ENCODE measurements at regions not wholly inside any gene's neighbourhood (a gene's known extent, or its start where the extent isn't known, plus 50 kb on each side); places are given as distances from the start of the nearest gene placed in this dataset.

DNA sequence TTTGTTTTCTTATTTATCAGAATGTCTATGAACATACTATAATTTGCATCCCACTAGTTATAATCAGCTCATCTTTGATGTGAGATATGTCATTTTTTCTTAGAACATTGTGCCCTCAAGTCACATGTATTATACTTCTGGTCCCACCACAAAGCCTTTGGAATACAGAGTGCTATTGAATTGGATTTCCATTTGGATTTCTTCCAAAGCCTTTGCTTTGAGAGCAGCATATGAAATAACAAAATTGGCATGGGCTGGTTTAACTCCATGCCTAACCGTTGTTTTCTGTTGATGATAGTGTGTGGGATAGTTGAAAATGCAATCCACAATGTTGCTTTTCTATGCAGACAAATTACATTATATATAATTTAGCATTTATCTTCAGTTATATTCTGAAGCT is 284.5 kb upstream of the PLSCR5 start:
- Histone ChIP-seq H3K9me3 (no peaks in the 10 kb centered on the region), H3K4me1 (no peaks in the 10 kb centered on the region), H3K36me3 (no peaks in the 10 kb centered on the region), H3K27ac (no peak overlapping the region), H3K27me3 (no peaks in the 10 kb centered on the region), H3K4me3 (no peak overlapping the region)
- ATAC-seq (no peak), DNase-seq (no peak)
- intact Hi-C loops (cut with DNase I) = no loop called here
- no peak for TF ChIP-seq POLR2A (IDR thresholded peaks at IDR 0.05)
- TF ChIP-seq, protein P1, sequence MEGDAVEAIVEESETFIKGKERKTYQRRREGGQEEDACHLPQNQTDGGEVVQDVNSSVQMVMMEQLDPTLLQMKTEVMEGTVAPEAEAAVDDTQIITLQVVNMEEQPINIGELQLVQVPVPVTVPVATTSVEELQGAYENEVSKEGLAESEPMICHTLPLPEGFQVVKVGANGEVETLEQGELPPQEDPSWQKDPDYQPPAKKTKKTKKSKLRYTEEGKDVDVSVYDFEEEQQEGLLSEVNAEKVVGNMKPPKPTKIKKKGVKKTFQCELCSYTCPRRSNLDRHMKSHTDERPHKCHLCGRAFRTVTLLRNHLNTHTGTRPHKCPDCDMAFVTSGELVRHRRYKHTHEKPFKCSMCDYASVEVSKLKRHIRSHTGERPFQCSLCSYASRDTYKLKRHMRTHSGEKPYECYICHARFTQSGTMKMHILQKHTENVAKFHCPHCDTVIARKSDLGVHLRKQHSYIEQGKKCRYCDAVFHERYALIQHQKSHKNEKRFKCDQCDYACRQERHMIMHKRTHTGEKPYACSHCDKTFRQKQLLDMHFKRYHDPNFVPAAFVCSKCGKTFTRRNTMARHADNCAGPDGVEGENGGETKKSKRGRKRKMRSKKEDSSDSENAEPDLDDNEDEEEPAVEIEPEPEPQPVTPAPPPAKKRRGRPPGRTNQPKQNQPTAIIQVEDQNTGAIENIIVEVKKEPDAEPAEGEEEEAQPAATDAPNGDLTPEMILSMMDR (IDR thresholded peaks at IDR 0.05) = no peak
- 50% methylated on average over 1 of the region's 1 CpG for WGBS (ENCODE audit: insufficient coverage, low coverage, low lambda C conversion rate, missing lambda C conversion rate)

DNA sequence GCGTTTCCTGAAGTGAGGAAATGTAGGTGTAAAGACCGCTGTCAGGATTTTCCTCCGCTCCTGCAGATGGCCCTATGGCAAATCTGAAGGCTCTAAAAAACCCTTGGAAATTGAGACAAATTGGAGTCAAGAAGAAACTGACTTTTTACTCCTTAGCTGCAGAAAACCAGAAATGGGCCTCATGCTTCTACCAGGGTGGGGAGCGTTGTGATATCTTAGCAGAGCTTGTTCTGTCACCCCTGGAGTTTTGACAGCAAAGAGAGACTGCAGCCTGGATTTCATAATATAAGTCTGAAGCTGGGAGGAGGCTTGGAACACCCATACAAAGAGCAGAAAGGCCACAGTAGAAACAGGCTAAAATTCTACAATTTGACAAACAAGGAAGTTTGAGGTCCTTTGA is 283.0 kb upstream of the PLSCR5 start:
- 64% methylated on average over 4 of the region's 4 CpGs for WGBS (ENCODE audit: insufficient coverage, low coverage, low lambda C conversion rate, missing lambda C conversion rate)
- intact Hi-C loops (cut with DNase I) = no loop called here
- DNase-seq (no peak), ATAC-seq (no peak)
- H3K27ac ChIP-seq = no peak overlapping the region
- H3K4me3 ChIP-seq = no peak overlapping the region
- no peaks in the 10 kb centered on the region for H3K4me1 ChIP-seq
- no peaks in the 10 kb centered on the region for H3K36me3 ChIP-seq
- no peaks in the 10 kb centered on the region for H3K9me3 ChIP-seq
- TF ChIP-seq, protein P1 (IDR thresholded peaks at IDR 0.05) = no peak
- no peak for TF ChIP-seq POLR2A (IDR thresholded peaks at IDR 0.05)
- no peaks in the 10 kb centered on the region for H3K27me3 ChIP-seq

DNA sequence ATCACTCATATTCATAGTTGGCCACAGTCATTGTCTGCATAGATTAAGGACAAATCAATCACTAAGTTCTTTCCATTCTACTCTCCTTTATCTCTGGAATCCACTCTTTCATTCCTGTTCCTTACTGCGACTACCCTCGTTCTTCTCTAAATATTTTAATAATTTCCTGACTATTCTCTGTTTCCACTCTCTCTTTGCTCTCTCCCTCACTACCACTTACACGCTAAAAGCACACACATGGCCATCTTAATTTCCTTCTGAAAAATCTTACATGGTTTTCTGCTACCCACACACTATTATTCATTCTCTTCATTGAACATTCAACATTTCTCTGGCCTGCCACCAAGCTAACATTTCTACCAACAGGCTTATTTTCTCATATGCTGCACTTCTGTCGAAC is 279.6 kb upstream of the PLSCR5 start:
- ATAC-seq = no peak
- 49% methylated on average over 4 of the region's 4 CpGs for WGBS (ENCODE audit: insufficient coverage, low coverage, low lambda C conversion rate, missing lambda C conversion rate)
- H3K36me3 ChIP-seq = no peaks in the 10 kb centered on the region

DNA sequence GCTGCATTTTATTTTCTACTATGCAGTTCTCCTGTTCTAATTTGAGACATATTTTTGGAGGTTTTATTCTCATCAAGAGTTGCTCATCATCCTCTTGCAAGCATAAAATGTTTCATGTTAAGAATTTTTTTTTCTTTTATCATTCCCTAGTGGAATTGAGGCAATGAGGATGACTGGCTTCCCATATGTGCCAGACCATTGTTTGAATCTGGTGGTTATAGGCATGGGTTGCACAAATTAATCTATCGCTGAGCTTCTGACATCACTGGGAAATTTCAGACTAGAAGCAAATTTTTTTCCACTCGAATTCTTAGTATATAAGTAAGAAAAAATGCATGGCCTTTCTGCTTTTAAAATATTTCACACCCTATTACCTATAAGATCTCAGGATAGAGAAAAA is 279.1 kb upstream of the PLSCR5 start:
- Histone ChIP-seq H3K4me1 (no peaks in the 10 kb centered on the region), H3K36me3 (no peaks in the 10 kb centered on the region), H3K27me3 (no peaks in the 10 kb centered on the region), H3K9me3 (no peaks in the 10 kb centered on the region), H3K4me3 (no peak overlapping the region), H3K27ac (no peak overlapping the region)
- TF ChIP-seq, protein P1 (IDR thresholded peaks at IDR 0.05) = no peak
- no peak for TF ChIP-seq POLR2A (IDR thresholded peaks at IDR 0.05)
- WGBS (ENCODE audit: insufficient coverage, low coverage, low lambda C conversion rate, missing lambda C conversion rate) = 50% methylated on average over 2 of the region's 2 CpGs
- ATAC-seq (no peak), DNase-seq (no peak)
- intact Hi-C loops (cut with DNase I) = no loop called here

More for the DNA sequence above, 279.6 kb upstream of the PLSCR5 start:
- Histone ChIP-seq H3K27ac (no peak overlapping the region), H3K9me3 (no peaks in the 10 kb centered on the region), H3K4me1 (no peaks in the 10 kb centered on the region), H3K27me3 (no peaks in the 10 kb centered on the region), H3K4me3 (no peak overlapping the region)
- intact Hi-C loops (cut with DNase I) = no loop called here
- no peak for DNase-seq
- no peak for TF ChIP-seq POLR2A (IDR thresholded peaks at IDR 0.05)
- TF ChIP-seq, protein P1 (IDR thresholded peaks at IDR 0.05) = no peak

DNA sequence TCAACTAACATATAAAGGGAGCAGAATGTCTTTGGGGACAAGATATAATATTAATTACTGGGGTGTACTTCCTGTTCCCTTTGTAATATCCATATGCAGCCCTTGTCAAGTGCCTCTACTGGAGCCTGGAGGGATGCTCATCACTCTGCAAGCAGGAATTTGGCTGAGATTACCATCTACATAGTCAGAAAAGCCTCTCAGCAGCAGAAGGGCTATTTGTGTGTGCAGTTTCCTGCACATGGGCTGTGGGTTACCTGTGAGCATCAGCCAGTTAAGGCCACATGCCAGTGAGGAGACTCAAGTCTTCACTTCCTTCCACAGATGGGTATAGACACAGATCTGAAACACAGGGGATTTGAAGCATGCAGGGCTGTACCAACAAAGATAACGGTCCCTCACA is 278.1 kb upstream of the PLSCR5 start:
- H3K36me3 ChIP-seq = no peaks in the 10 kb centered on the region
- WGBS (ENCODE audit: insufficient coverage, low coverage, low lambda C conversion rate, missing lambda C conversion rate) = 25% methylated on average over 1 of the region's 1 CpG
- no peak for DNase-seq
- no peak overlapping the region for H3K4me3 ChIP-seq
- ATAC-seq = no peak
- H3K4me1 ChIP-seq = no peaks in the 10 kb centered on the region
- intact Hi-C loops (cut with DNase I) = no loop called here
- H3K9me3 ChIP-seq = no peaks in the 10 kb centered on the region
- H3K27ac ChIP-seq = no peak overlapping the region
- no peak for TF ChIP-seq POLR2A (IDR thresholded peaks at IDR 0.05)
- TF ChIP-seq, protein P1 (IDR thresholded peaks at IDR 0.05) = no peak
- no peaks in the 10 kb centered on the region for H3K27me3 ChIP-seq

All from right lobe of liver (tissue), 6 donors.